AG09309 (cell line): ENCODE measurements at regions not wholly inside any gene's neighbourhood (a gene's known extent, or its start where the extent isn't known, plus 50 kb on each side); places are given as distances from the start of the nearest gene placed in this dataset.

Experiments used
- DNase-seq: peaks from one replicate; pipeline ENCODE4 v3.0.0-alpha.2; 2010; ENCODE audit warnings: low read depth
- H3K4me3 ChIP-seq: 2 replicates; pipeline ENCODE4 v1.5.1; 2011; ENCODE audit warnings: mild to moderate bottlenecking, low read depth, low read length, moderate library complexity; ENCODE audit not compliant: control insufficient read depth
- CTCF ChIP-seq: IDR thresholded peaks from 2 replicates; pipeline ENCODE4 v1.5.1; 2011; ENCODE audit warnings: mild to moderate bottlenecking, low read depth, low read length, inconsistent platforms; ENCODE audit not compliant: insufficient read depth, control insufficient read depth; ENCODE audit errors: missing control alignments

DNA sequence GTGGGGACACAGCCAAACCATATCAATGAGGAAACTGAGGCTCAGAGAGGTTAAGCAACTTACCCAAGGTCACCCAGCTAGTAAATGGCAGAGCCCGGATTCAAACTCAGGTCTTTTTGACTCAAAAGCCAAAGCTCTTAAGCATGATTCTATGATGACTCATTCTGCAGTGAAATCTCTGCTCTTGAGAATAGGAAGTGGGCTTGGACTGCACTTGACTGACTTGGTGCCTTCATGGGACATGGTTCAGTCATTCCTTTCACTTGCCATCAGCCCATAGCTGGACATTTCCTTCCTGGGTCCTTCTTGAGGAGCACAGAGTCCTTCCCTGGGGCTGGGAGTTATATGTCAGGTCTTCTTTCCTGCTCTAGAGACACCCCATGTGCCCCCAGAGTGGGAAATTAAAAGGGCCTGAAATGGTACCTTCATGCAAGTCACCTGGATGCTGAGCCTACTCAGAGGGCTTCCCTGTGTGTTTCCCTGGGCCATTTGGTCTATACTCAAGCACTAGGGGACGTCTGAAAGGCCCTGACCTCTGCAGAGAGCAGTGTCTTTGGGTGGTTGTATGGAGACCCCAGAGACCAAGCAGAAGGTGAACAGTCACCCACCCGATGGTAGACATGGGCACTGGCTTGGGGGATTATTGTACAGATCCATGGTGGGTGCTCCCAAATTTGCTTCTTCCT, 62.4 kb upstream of the SDK1 start:
- H3K4me3 ChIP-seq: no peak overlapping the region
- TF ChIP-seq CTCF: no peak
- no peak for DNase-seq

DNA sequence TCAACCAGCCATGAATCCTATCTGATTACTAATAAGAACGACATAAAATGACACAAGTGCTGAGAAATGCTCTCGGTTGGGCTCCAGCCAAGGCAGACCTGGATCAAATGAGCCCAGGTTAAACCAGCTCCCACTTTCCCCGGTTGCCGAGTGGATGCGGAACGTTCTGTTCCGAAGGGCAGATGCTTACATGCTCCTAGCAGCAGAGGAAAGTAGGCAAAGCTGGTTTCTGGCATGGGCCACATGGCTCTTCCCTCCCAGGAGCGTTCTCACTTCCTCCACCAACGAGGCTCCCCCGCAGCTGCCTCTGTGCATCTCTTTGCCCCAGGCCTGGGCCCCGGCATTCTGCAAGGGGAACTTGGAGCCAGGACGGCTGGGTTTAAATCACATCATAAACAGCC, 61.8 kb upstream of the SDK1 start:
- no peak for DNase-seq
- no peak for TF ChIP-seq CTCF
- H3K4me3 ChIP-seq: no peak overlapping the region

GRCh38 chr7:3240826-3241430, 60.1 kb upstream of the SDK1 start:
- no peak for DNase-seq
- TF ChIP-seq CTCF: no peak
- H3K4me3 ChIP-seq: no peak overlapping the region

DNA sequence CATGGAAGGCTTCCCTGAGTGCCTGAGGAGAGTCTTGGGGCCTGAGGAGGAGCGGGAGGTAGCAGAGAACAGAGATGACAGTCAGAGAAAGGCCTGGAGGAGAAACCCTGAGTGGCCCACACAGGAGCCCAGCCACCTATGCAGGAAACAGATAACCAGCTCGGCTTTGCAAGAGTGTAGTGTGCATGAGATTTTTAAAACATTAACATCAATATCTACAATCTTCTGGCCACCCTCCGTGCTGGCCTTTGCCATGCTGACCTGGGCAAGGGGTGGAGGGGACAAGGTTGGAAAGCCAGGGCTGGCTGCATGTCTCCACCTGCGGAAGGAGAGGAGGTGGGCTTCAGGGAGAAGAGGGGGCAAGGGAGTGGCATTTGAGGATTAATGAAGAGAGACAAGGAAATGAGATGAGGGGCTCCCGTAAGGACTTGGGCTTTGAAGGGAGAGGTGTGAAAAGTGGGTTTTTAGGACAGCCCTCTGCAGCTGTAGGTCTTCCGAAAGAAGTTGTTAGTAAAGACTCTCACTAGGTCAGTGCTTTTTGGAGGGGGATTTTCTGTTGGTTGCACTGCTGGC, 59.3 kb upstream of the SDK1 start:
- H3K4me3 ChIP-seq: no peak overlapping the region
- TF ChIP-seq CTCF: no peak
- DNase-seq: no peak

DNA sequence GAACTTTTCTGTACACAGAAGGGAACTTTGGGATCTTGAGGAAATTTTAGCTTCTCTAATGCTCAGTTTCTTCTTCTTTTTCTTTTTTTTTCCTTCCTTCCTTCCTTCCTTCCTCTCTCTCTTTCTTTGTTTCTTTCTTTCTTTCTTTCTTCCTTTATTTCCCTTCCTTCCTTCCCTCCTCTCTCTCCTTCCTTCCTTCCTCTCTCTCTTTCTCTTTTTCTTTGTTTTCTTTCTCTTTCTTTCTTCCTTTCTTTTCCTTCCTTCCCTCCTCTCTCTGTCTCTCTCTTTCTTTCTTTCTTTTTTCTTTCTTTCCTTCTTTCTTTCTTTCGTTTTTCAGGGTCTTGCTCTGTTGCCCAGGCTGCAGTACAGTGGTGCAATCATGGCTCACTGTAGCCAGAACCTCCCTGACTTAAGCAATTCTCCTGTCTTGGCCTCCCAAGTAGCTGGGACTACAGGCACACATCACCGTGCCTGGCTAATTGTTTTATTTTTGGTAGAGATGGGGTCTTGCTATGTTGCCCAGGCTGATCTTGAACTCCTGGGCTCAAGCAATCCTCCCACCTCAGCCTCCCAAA, 58.6 kb upstream of the SDK1 start:
- DNase-seq: no peak
- no peak overlapping the region for H3K4me3 ChIP-seq
- TF ChIP-seq CTCF: no peak

- no peak for TF ChIP-seq CTCF
- no peak for DNase-seq
- no peak overlapping the region for H3K4me3 ChIP-seq
Observed at GRCh38 chr7:3243256-3243655, 57.8 kb upstream of the SDK1 start.
